HFF-Myc (cell line): ENCODE measurements at regions not wholly inside any gene's neighbourhood (a gene's known extent, or its start where the extent isn't known, plus 50 kb on each side); places are given as distances from the start of the nearest gene placed in this dataset.

ENCODE experiments used
- DNase-seq: peaks from one replicate; pipeline ENCODE4 v3.0.0-alpha.2; 2011; ENCODE audit warnings: low read depth; ENCODE audit errors: extremely low read depth
- H3K4me3 ChIP-seq: replicated peaks from 2 replicates; pipeline ENCODE4 v1.5.1; 2011; ENCODE audit warnings: low read depth, mild to moderate bottlenecking, control low read depth, low read length
- CTCF ChIP-seq: IDR thresholded peaks from 2 replicates; pipeline ENCODE4 v1.5.1; 2012; ENCODE audit warnings: mild to moderate bottlenecking, low read depth, low read length, control low read depth; ENCODE audit errors: missing control alignments

DNA sequence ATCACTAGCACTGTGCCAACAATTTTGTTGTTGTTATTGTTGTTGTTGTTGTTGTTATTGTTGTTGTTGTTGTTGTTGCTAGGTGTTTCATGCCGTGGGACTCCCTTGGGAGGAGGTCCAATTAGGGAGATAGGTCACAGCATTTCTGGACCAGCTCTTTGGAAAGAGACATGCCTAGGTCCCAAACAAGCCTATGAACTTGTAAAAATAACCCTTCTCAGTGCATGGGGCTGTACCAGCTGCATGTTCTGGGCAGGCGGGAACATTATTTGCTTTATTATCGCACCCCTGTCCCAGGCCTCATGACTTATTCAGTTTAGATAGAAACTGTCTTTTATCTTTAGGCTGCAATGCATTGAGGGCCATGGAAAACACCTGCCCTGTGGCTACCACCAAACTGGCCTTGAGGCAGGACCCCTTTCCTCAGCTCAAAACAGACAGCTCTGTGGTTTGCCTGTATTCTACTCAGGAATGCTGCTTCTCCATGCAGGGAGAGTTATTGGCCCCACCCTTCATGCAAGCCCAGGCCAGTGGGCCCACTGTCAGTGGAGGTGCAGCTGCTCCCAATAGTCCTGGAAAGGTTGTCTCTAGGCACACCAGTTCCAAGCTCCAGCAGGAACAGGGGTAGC is 386.5 kb upstream of the BRINP3 start:
- no peak for TF ChIP-seq CTCF
- no peak overlapping the region for H3K4me3 ChIP-seq
- no peak for DNase-seq

- TF ChIP-seq CTCF, result no peak
- no peak for DNase-seq
Measured at GRCh38 chr1:190880352-190880751, 402.7 kb upstream of the BRINP3 start.

GRCh38 chr1:190881064-190881463 is 403.4 kb upstream of the BRINP3 start:
- no peak overlapping the region for H3K4me3 ChIP-seq
- no peak for TF ChIP-seq CTCF
- no peak for DNase-seq

More at GRCh38 chr1:190880352-190880751, 402.7 kb upstream of the BRINP3 start:
- no peak overlapping the region for H3K4me3 ChIP-seq

GRCh38 chr1:190897233-190897632 is 419.6 kb upstream of the BRINP3 start:
- H3K4me3 ChIP-seq, result no peak overlapping the region
- DNase-seq, result no peak

DNA sequence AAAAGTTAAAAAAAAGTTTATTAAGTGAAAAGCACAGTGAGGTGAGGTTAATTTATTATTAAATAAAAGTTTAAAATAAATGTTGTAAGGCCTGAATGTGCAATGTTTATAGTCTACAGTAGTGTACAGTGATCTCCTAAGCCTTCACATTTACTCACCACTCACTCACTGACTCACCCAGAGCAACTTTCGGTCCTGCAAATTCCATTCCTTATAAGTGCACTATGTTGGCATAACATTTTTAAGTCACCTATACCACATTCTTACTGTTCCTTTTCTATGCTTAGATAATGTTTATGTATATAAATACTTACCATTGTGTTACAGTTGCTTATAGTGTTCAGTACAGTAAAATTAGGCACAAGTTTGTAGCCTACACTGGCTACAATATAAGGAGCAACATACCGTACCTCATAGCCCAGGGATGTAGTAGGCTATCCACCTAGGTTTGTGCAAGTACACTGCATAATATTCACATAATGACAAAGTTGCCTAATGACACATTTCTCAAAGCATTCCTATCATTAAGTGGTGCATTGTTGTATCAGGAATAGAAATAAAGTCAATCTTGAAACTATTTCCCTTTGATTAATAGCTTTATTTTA is 426.5 kb upstream of the BRINP3 start:
- DNase-seq, result no peak
- no peak for TF ChIP-seq CTCF
- H3K4me3 ChIP-seq, result no peak overlapping the region

More at GRCh38 chr1:190897233-190897632, 419.6 kb upstream of the BRINP3 start:
- no peak for TF ChIP-seq CTCF

DNA sequence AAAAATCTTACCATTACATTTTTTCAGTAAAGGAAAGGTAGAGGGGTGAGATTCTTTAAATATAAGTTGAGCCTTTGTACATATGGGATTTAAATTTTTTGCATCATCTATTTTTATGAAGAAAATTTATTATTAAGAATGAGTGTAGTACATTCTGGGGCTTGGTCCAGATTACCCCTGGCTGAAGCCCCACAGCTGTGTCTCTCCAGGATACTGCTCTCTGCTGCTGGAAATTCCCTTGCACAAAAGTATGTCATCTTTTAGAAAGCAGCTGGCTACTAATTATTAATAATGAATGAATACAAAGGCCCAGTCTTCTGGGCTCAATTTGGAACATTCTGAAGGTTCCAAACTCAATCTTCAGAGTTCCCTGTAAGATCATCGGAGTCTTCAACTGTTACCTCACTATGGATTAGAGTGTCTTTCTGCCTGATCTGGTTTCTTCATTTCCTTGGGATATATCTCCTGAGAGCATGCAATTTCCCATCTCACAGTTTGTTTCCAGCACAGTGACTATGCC is 428.6 kb upstream of the BRINP3 start:
- no peak overlapping the region for H3K4me3 ChIP-seq
- no peak for TF ChIP-seq CTCF

More for the DNA sequence above, 428.6 kb upstream of the BRINP3 start:
- DNase-seq, result no peak
